K562 (cell line): ENCODE measurements at regions not wholly inside any gene's neighbourhood (a gene's known extent, or its start where the extent isn't known, plus 50 kb on each side); places are given as distances from the start of the nearest gene placed in this dataset.

Experiments
- ATAC-seq: fragments of 200-7000 bp; cut with Tn5 transposase; 3 replicates; pipeline ENCODE4 v1.9.1; 2020; ENCODE audit warnings: moderate library complexity
- BruUV-seq: library from RNA; stranded (reverse); fragments of 400-500 nt; replicated peaks from 2 replicates; lab custom pipeline; 2021; lab: Mats Ljungman, UMichigan
- CTCF ChIA-PET: fragments of 300-600 bp; formaldehyde crosslinking; extraction: SDS; loops from one replicate; lab custom pipeline; 2021; ENCODE audit warnings: low intra/inter-chr PET ratio; lab: Yijun Ruan, JAX
- POLR2A ChIA-PET: fragments of 300-600, 350-650 bp; sonication (Branson Sonifier 250); formaldehyde crosslinking; extraction: SDS; loops from one replicate; lab custom pipeline; 2021; ENCODE audit warnings: antibody characterized with exemption, inconsistent platforms; lab: Yijun Ruan, JAX
- DNase-seq, 4 experiments: peaks; one replicate each; pipeline versions ENCODE4 v3.0.0 to v3.0.0-alpha.2; 2011 to 2018; ENCODE audit warnings: low spot score in 3 of 4, mixed read lengths in 3 of 4; ENCODE audit errors: extremely low read depth in 1 of 4
- FAIRE-seq: peaks from 2 replicates; lab custom pipeline; 2011; peaks lifted over from hg19 to GRCh38; lab: Jason Lieb, UNC
- H2AFZ ChIP-seq: 2 replicates; pipeline ENCODE4 v1.6.0; 2011; ENCODE audit warnings: low read depth, low read length, control low read depth, inconsistent platforms
- H3K27ac ChIP-seq: fragments of 200-600 bp; 3 replicates; pipeline ENCODE4 v1.8.0; 2011; ENCODE audit warnings: low read depth, mild to moderate bottlenecking, control low read depth, inconsistent platforms, low read length, moderate library complexity, mixed read lengths; ENCODE audit errors: extremely low read depth
- H3K27me3 ChIP-seq, 2 experiments: fragments of 300-600 bp in 1 of 2; 2 replicates in 1 of 2; 3 replicates in 1 of 2; pipeline versions ENCODE4 v1.6.0 to v1.8.0; 2011; ENCODE audit warnings: inconsistent platforms in 2 of 2, low read length in 2 of 2, mild to moderate bottlenecking in 1 of 2, mixed read lengths in 1 of 2, moderate library complexity in 1 of 2; ENCODE audit not compliant: control insufficient read depth in 2 of 2, insufficient read depth in 2 of 2
- H3K36me3 ChIP-seq: fragments of 300-600 bp; 3 replicates; pipeline ENCODE4 v1.8.0; 2011; ENCODE audit warnings: mild to moderate bottlenecking, low read length, inconsistent platforms; ENCODE audit not compliant: control insufficient read depth, insufficient read depth
- H3K4me1 ChIP-seq, 2 experiments: fragments of 200-600 bp in 1 of 2; replicated peaks in 1 of 2; 2 replicates in 1 of 2; 3 replicates in 1 of 2; pipeline versions ENCODE4 v1.5.1 to v1.8.0; 2011; ENCODE audit warnings: inconsistent platforms in 2 of 2, low read length in 2 of 2, mild to moderate bottlenecking in 1 of 2, mixed read lengths in 1 of 2, moderate library complexity in 1 of 2; ENCODE audit not compliant: control insufficient read depth in 2 of 2, insufficient read depth in 2 of 2
- H3K4me2 ChIP-seq: 2 replicates; pipeline ENCODE4 v1.6.1; 2011; ENCODE audit warnings: low read length, control low read depth, inconsistent platforms, mixed read lengths; ENCODE audit not compliant: insufficient read depth
- H3K4me3 ChIP-seq: fragments of 200-600 bp; sonication (generic), shearing (Covaris generic); 2 replicates; pipeline ENCODE4 v1.5.1; 2016; ENCODE audit warnings: control low read depth, inconsistent platforms
- H3K79me2 ChIP-seq: fragments of 200-600 bp; 3 replicates; pipeline ENCODE4 v1.8.0; 2011; ENCODE audit warnings: low read length, inconsistent platforms; ENCODE audit not compliant: control insufficient read depth, insufficient read depth
- H3K9ac ChIP-seq, 2 experiments: 2 replicates each; pipeline versions ENCODE4 v1.6.0 to v1.6.1; 2011; ENCODE audit warnings: low read depth in 2 of 2, low read length in 2 of 2, control low read depth in 1 of 2, inconsistent platforms in 1 of 2, mild to moderate bottlenecking in 1 of 2, mixed read lengths in 1 of 2; ENCODE audit not compliant: insufficient read depth in 1 of 2
- H3K9me1 ChIP-seq: one replicate; pipeline ENCODE4 v1.6.0; 2011; ENCODE audit warnings: inconsistent platforms, mild to moderate bottlenecking, low read length, moderate library complexity; ENCODE audit not compliant: control insufficient read depth, insufficient read depth
- H3K9me3 ChIP-seq: replicated peaks from 2 replicates; pipeline ENCODE4 v1.5.1; 2011; ENCODE audit warnings: low read depth, low read length, inconsistent platforms; ENCODE audit not compliant: control insufficient read depth, insufficient read depth
- H4K20me1 ChIP-seq: replicated peaks from 2 replicates; pipeline ENCODE4 v1.6.1; 2011; ENCODE audit warnings: low read length, inconsistent platforms, mixed read lengths; ENCODE audit not compliant: control insufficient read depth, insufficient read depth
- ARHGAP35 ChIP-seq: fragments of 450-650 bp; IDR thresholded peaks from 2 replicates; pipeline ENCODE4 v1.6.1; 2018; ENCODE audit not compliant: partially characterized antibody
- CREB1 ChIP-seq, 2 experiments: sonication (generic) in 1 of 2; formaldehyde crosslinking in 1 of 2; IDR thresholded peaks; 2 replicates each; pipeline versions ENCODE4 v1.6.1 to v1.8.0; 2012 to 2022; ENCODE audit warnings: inconsistent platforms in 1 of 2, mild to moderate bottlenecking in 1 of 2, missing genetic modification reagents in 1 of 2, moderate library complexity in 1 of 2
- CTCF ChIP-seq, 3 experiments: IDR thresholded peaks in 2 of 3; conservative IDR thresholded peaks in 1 of 3; 2 replicates each; pipeline ENCODE4 v1.5.1; 2011 to 2012; ENCODE audit warnings: low read length in 3 of 3, mild to moderate bottlenecking in 3 of 3, control low read depth in 2 of 3, improper control_type of control experiment in 1 of 3, inconsistent platforms in 1 of 3, low read depth in 1 of 3, mixed read lengths in 1 of 3, moderate library complexity in 1 of 3; ENCODE audit not compliant: insufficient read depth in 2 of 3
- HDAC2 ChIP-seq: fragments of 450-650 bp; IDR thresholded peaks from 2 replicates; pipeline ENCODE4 v1.6.1; 2016; ENCODE audit warnings: mild to moderate bottlenecking
- MYC ChIP-seq, 2 experiments: fragments of 250-450 bp in 1 of 2; sonication (Bioruptor Pico) in 1 of 2; IDR thresholded peaks; 2 replicates each; pipeline versions ENCODE4 v1.5.1 to v1.6.1; 2012 to 2021; ENCODE audit warnings: low read depth in 2 of 2, borderline replicate concordance in 1 of 2, improper control_type of control experiment in 1 of 2, low read length in 1 of 2, mild to moderate bottlenecking in 1 of 2, moderate library complexity in 1 of 2
- NCOR1 ChIP-seq: fragments of 450-650 bp; IDR thresholded peaks from 2 replicates; pipeline ENCODE4 v1.6.1; 2016; ENCODE audit warnings: mild to moderate bottlenecking, moderate library complexity
- RAD21 ChIP-seq, 2 experiments: fragments of 250-450 bp in 1 of 2; fragments of 450-650 bp in 1 of 2; sonication (Bioruptor Pico) in 1 of 2; formaldehyde crosslinking in 1 of 2; IDR thresholded peaks in 1 of 2; conservative IDR thresholded peaks in 1 of 2; 2 replicates each; pipeline versions ENCODE4 v1.4.0 to v1.8.0; 2020 to 2022; ENCODE audit warnings: mild to moderate bottlenecking in 2 of 2, moderate library complexity in 1 of 2
- TCF3 ChIP-seq: sonication (generic); formaldehyde crosslinking; IDR thresholded peaks from 2 replicates; pipeline ENCODE4 v1.4.0; 2020; ENCODE audit warnings: mild to moderate bottlenecking, missing genetic modification reagents
- THRA ChIP-seq: fragments of 450-650 bp; IDR thresholded peaks from 2 replicates; pipeline ENCODE4 v1.6.1; 2017; ENCODE audit warnings: mild to moderate bottlenecking, moderate library complexity
- ZBED1 ChIP-seq: IDR thresholded peaks from 2 replicates; pipeline ENCODE4 v1.6.1; 2014
- ZBTB1 ChIP-seq: sonication (generic); formaldehyde crosslinking; IDR thresholded peaks from 2 replicates; pipeline ENCODE4 v1.8.1; 2023; ENCODE audit warnings: missing genetic modification reagents, low read depth, mild to moderate bottlenecking, borderline replicate concordance
- ZBTB5 ChIP-seq: fragments of 450-650 bp; IDR thresholded peaks from 2 replicates; pipeline ENCODE4 v1.6.1; 2017; ENCODE audit warnings: antibody characterized with exemption
- WGBS: fragments of 100-300 bp; shearing (Covaris generic); methylation state at CpG from one replicate; pipeline ENCODE4 v1.1.6; 2016; ENCODE audit warnings: low coverage, mixed read lengths; ENCODE audit not compliant: insufficient coverage; ENCODE audit errors: missing lambda C conversion rate; 5-methylcytosine and 5-hydroxymethylcytosine counted together
- in situ Hi-C: fragments of 300-500 bp; cut with MboI; formaldehyde crosslinking; loops from 4 replicates; pipeline ENCODE4 v1.15.0; 2018; ENCODE audit warnings: inconsistent platforms, mixed read lengths
- intact Hi-C: fragments of 100-400 bp; cut with micrococcal nuclease; formaldehyde crosslinking; loops from 2 replicates; pipeline ENCODE4 v1.14.2; 2022

- TF ChIP-seq ZBTB1 (CRISPR knock-in tag) (no peak), ZBTB5 (no peak), MYC (IDR thresholded peaks at IDR 0.05; ENCODE audit: low read depth, low read length) (no peak), MYC (CRISPR knock-in tag; IDR thresholded peaks at IDR 0.05; ENCODE audit: borderline replicate concordance, low read depth) (no peak), CREB1 (IDR thresholded peaks at IDR 0.05) (no peak), CREB1 (CRISPR knock-in tag; IDR thresholded peaks at IDR 0.05) (no peak), ZBED1 (no peak), ARHGAP35 (no peak)
- TF ChIP-seq, all 486 proteins: peak for 0
Measured at GRCh38 chr1:56417646-56418045, 161.7 kb downstream of the PLPP3 start (continued).

GRCh38 chr1:56416495-56416894 is 162.9 kb downstream of the PLPP3 start:
- H3K4me1 ChIP-seq: no peaks in the 10 kb centered on the region
- H3K36me3 ChIP-seq: no peaks in the 10 kb centered on the region
- ATAC-seq (no peak), FAIRE-seq (no peak), DNase-seq (no peak)
- no TSS peak for BruUV-seq
- H4K20me1 ChIP-seq: 0 out of 2 replicates have a peak, but pooled peaks cover 4% of the 10 kb centered on the region
- no peak overlapping the region for H3K4me2 ChIP-seq
- H3K79me2 ChIP-seq: no peaks in the 10 kb centered on the region
- intact Hi-C loops: no loop called here
- TF ChIP-seq CTCF (IDR thresholded peaks at IDR 0.05 in 2 of 3, conservative IDR thresholded peaks at IDR 0.05 in 1 of 3; ENCODE audit: insufficient read depth in 2 of 3, low read depth in 1 of 3, low read length in 3 of 3): peak in 1 of 3 experiments; percentile 31; a peak in 1 of 6 replicates
- no peak for TF ChIP-seq TCF3 (CRISPR knock-in tag)
- TF ChIP-seq THRA: no peak
- no peak for TF ChIP-seq HDAC2
- peak; percentile 18 to 33; a peak in 1 of 4 replicates for TF ChIP-seq RAD21 (CRISPR knock-in tag; conservative IDR thresholded peaks at IDR 0.05 in 1 of 2, IDR thresholded peaks at IDR 0.05 in 1 of 2)
- TF ChIP-seq NCOR1: no peak
- no peak overlapping the region for H3K27ac ChIP-seq
- WGBS: 0% methylated on average over 2 of the region's 2 CpGs
- H3K9me3 ChIP-seq: no peaks in the 10 kb centered on the region
- no peaks in the 10 kb centered on the region for H3K9me1 ChIP-seq
- peaks cover 0 to 6% of the 10 kb centered on the region in 2 experiments; a peak in 1 of 5 replicates for H3K27me3 ChIP-seq
- in situ Hi-C loops: no loop called here
- ChIA-PET CTCF (interaction anchor here (1.3 kb wide), 1 partner anchor 169 kb away, joined by 5 read pairs; no protein-coding TSS in a partner anchor), POLR2A (no interaction called here)
- H3K4me3 ChIP-seq: no peak overlapping the region
- no peak overlapping the region for H2AFZ ChIP-seq
- H3K9ac ChIP-seq: no peak overlapping the region
